ENCODE measurements at regions not wholly inside any gene's neighbourhood (a gene's known extent, or its start where the extent isn't known, plus 50 kb on each side); places are given as distances from the start of the nearest gene placed in this dataset.
A peak's percentile ranks its signal among the peaks of the same experiment; 100 is the strongest.

DNA sequence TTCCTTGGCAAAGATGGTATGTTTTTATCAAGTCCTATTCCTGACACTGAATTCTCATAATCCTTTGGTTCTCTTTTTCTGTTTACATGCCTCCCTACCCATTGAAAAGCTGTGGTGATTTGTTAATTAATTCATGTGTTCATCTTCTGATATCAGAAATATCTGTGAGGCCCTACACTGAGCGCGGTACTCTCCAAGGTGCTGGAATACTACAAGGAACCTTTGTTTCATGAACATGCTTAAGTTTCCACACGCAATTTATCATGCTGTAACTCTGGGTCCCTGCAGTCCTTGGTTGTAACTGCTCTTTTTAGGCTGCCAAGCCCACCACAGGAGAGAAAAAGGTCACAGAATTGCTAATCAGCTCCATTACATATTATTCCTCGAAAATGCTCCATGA lies 331.8 kb downstream of the FAT3 start:
- Histone ChIP-seq H3K4me3 (no peak overlapping the region), H3K27ac (no peak overlapping the region), H3K4me1 (no peaks in the 10 kb centered on the region), H3K9me3 (no peaks in the 10 kb centered on the region), H3K4me2 (no peak overlapping the region)
- TF ChIP-seq, protein P1, sequence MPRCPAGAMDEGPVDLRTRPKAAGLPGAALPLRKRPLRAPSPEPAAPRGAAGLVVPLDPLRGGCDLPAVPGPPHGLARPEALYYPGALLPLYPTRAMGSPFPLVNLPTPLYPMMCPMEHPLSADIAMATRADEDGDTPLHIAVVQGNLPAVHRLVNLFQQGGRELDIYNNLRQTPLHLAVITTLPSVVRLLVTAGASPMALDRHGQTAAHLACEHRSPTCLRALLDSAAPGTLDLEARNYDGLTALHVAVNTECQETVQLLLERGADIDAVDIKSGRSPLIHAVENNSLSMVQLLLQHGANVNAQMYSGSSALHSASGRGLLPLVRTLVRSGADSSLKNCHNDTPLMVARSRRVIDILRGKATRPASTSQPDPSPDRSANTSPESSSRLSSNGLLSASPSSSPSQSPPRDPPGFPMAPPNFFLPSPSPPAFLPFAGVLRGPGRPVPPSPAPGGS (IDR thresholded peaks at IDR 0.05): no peak
- TF ChIP-seq, protein P2, sequence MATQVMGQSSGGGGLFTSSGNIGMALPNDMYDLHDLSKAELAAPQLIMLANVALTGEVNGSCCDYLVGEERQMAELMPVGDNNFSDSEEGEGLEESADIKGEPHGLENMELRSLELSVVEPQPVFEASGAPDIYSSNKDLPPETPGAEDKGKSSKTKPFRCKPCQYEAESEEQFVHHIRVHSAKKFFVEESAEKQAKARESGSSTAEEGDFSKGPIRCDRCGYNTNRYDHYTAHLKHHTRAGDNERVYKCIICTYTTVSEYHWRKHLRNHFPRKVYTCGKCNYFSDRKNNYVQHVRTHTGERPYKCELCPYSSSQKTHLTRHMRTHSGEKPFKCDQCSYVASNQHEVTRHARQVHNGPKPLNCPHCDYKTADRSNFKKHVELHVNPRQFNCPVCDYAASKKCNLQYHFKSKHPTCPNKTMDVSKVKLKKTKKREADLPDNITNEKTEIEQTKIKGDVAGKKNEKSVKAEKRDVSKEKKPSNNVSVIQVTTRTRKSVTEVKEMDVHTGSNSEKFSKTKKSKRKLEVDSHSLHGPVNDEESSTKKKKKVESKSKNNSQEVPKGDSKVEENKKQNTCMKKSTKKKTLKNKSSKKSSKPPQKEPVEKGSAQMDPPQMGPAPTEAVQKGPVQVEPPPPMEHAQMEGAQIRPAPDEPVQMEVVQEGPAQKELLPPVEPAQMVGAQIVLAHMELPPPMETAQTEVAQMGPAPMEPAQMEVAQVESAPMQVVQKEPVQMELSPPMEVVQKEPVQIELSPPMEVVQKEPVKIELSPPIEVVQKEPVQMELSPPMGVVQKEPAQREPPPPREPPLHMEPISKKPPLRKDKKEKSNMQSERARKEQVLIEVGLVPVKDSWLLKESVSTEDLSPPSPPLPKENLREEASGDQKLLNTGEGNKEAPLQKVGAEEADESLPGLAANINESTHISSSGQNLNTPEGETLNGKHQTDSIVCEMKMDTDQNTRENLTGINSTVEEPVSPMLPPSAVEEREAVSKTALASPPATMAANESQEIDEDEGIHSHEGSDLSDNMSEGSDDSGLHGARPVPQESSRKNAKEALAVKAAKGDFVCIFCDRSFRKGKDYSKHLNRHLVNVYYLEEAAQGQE (IDR thresholded peaks at IDR 0.05): peak; percentile 89
- DNase-seq (ENCODE audit: low read depth in 1 of 2, low spot score in 1 of 2) (peak in 1 of 2 experiments; percentile 7), FAIRE-seq (no peak), ATAC-seq (no peak)
- POLR2A ChIA-PET: no interaction called here
- WGBS (ENCODE audit: missing lambda C conversion rate): 9% methylated on average over 4 of the region's 4 CpGs
- CTCF ChIA-PET: no interaction called here

DNA sequence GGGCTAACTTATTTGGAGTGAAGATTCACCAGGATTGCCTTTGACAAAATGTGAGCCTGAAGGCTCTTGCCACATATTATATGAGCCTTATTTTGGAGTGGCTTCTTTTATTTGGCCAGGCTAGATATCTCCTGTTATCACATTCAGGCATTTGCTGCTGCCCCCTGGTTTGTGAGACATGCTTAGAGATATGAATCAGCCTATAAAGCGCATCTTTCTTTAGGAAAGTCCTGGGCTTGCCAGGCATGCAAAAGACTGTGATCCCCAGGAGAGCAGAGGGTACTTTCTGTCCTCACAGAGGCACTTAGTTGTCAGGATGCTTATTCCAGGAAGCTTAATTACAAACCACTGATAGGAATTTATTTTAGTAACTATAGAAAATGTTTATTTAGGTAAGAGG lies 333.3 kb downstream of the FAT3 start:
- ATAC-seq: no peak
- CTCF ChIA-PET: no interaction called here
- TF ChIP-seq, protein P3, sequence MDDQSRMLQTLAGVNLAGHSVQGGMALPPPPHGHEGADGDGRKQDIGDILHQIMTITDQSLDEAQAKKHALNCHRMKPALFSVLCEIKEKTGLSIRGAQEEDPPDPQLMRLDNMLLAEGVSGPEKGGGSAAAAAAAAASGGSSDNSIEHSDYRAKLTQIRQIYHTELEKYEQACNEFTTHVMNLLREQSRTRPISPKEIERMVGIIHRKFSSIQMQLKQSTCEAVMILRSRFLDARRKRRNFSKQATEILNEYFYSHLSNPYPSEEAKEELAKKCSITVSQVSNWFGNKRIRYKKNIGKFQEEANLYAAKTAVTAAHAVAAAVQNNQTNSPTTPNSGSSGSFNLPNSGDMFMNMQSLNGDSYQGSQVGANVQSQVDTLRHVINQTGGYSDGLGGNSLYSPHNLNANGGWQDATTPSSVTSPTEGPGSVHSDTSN (IDR thresholded peaks at IDR 0.05): no peak
- TF ChIP-seq BHLHE40 (IDR thresholded peaks at IDR 0.05; ENCODE audit: low read depth, low read length) (no peak), FOXS1 (CRISPR knock-in tag; IDR thresholded peaks at IDR 0.05) (no peak), MYC (IDR thresholded peaks at IDR 0.05; ENCODE audit: borderline replicate concordance, low read length) (no peak), RAD21 (conservative IDR thresholded peaks at IDR 0.05 in 1 of 2, IDR thresholded peaks at IDR 0.05 in 1 of 2) (no peak), JUN (IDR thresholded peaks at IDR 0.05) (no peak), ZNF302 (CRISPR knock-in tag; IDR thresholded peaks at IDR 0.05) (no peak), HOXB13 (CRISPR knock-in tag; IDR thresholded peaks at IDR 0.05; ENCODE audit: low read depth) (no peak), ZSCAN20 (CRISPR knock-in tag; IDR thresholded peaks at IDR 0.05) (no peak), JUNB (IDR thresholded peaks at IDR 0.05) (no peak), KDM1A (IDR thresholded peaks at IDR 0.05; ENCODE audit: low read depth) (no peak), POLR2A (IDR thresholded peaks at IDR 0.05; ENCODE audit: low read length) (no peak), PHF8 (IDR thresholded peaks at IDR 0.05; ENCODE audit: borderline replicate concordance, low read depth) (no peak)
- TF ChIP-seq, protein P4, sequence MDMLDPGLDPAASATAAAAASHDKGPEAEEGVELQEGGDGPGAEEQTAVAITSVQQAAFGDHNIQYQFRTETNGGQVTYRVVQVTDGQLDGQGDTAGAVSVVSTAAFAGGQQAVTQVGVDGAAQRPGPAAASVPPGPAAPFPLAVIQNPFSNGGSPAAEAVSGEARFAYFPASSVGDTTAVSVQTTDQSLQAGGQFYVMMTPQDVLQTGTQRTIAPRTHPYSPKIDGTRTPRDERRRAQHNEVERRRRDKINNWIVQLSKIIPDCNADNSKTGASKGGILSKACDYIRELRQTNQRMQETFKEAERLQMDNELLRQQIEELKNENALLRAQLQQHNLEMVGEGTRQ (IDR thresholded peaks at IDR 0.05): no peak
- TF ChIP-seq, protein P5, sequence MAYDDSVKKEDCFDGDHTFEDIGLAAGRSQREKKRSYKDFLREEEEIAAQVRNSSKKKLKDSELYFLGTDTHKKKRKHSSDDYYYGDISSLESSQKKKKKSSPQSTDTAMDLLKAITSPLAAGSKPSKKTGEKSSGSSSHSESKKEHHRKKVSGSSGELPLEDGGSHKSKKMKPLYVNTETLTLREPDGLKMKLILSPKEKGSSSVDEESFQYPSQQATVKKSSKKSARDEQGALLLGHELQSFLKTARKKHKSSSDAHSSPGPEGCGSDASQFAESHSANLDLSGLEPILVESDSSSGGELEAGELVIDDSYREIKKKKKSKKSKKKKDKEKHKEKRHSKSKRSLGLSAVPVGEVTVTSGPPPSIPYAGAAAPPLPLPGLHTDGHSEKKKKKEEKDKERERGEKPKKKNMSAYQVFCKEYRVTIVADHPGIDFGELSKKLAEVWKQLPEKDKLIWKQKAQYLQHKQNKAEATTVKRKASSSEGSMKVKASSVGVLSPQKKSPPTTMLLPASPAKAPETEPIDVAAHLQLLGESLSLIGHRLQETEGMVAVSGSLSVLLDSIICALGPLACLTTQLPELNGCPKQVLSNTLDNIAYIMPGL (CRISPR knock-in tag; IDR thresholded peaks at IDR 0.05; ENCODE audit: borderline replicate concordance): no peak
- TF ChIP-seq, protein P2 (IDR thresholded peaks at IDR 0.05): no peak
- Histone ChIP-seq H3K27ac (no peak overlapping the region), H3K4me1 (no peaks in the 10 kb centered on the region), H3K4me2 (no peak overlapping the region), H3K4me3 (no peak overlapping the region), H3K9me3 (no peaks in the 10 kb centered on the region)
- DNase-seq (ENCODE audit: low read depth in 1 of 2, low spot score in 1 of 2): no peak
- FAIRE-seq: no peak
- POLR2A ChIA-PET: no interaction called here
- WGBS (ENCODE audit: missing lambda C conversion rate): 50% methylated on average over 1 of the region's 1 CpG
